HFFc6 (cell line): ENCODE measurements at regions not wholly inside any gene's neighbourhood (a gene's known extent, or its start where the extent isn't known, plus 50 kb on each side); places are given as distances from the start of the nearest gene placed in this dataset.

Experiments
- DNase-seq: peaks from one replicate; pipeline ENCODE4 v3.0.0-alpha.2; 2018
- H3K27ac Mint-ChIP-seq: 2 replicates; pipeline ENCODE4 v1.8.0; 2020; ENCODE audit warnings: mild to moderate bottlenecking, mixed read lengths
- H3K27me3 Mint-ChIP-seq: 2 replicates; pipeline ENCODE4 v1.8.0; 2021; ENCODE audit warnings: mild to moderate bottlenecking, moderate library complexity, mixed read lengths; ENCODE audit not compliant: insufficient read depth
- H3K36me3 Mint-ChIP-seq: 2 replicates; pipeline ENCODE4 v1.8.0; 2021; ENCODE audit warnings: low read depth, mixed read lengths
- H3K4me1 Mint-ChIP-seq: 2 replicates; pipeline ENCODE4 v1.8.0; 2020; ENCODE audit warnings: low read depth, mixed read lengths
- H3K4me3 Mint-ChIP-seq: 2 replicates; pipeline ENCODE4 v1.8.0; 2020; ENCODE audit warnings: mild to moderate bottlenecking, moderate library complexity, mixed read lengths
- H3K9me3 Mint-ChIP-seq: 2 replicates; pipeline ENCODE4 v1.8.0; 2020; ENCODE audit warnings: mild to moderate bottlenecking, mixed read lengths
- CTCF ChIP-seq: fragments of 200-600 bp; sonication (generic); IDR thresholded peaks from 2 replicates; pipeline ENCODE4 v1.5.0; 2021; ENCODE audit warnings: antibody characterized with exemption, mild to moderate bottlenecking

- peaks cover 26% of the 10 kb centered on the region for H3K9me3 Mint-ChIP-seq
- DNase-seq, result no peak
- no peak overlapping the region for H3K27ac Mint-ChIP-seq
- TF ChIP-seq CTCF, result no peak
- no peaks in the 10 kb centered on the region for H3K27me3 Mint-ChIP-seq
- no peak overlapping the region for H3K4me3 Mint-ChIP-seq
- H3K4me1 Mint-ChIP-seq, result peaks cover 13% of the 10 kb centered on the region
- peaks cover 14% of the 10 kb centered on the region for H3K36me3 Mint-ChIP-seq
Observed at GRCh38 chr10:109191823-109192222, 731.5 kb downstream of the XPNPEP1 start.

DNA sequence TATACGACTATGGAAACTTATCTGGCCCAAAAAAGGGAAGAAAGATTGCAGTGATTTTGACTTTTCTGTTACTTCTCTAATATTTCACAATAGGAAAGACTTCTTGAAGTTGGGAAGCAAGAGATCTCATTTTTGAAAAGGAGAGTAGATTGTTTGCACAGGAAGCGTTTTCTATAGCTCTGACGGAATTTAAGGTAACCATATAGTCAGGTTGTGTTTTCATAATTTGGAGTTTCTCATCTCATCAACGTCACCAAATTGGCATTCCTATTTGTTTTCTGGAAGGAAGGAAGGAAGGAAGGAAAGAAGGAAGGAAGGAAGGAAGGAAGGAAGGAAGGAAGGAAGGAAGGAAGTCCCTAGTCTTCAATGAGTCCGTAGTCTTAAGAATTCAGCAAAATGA is 732.0 kb downstream of the XPNPEP1 start:
- no peak for DNase-seq
- H3K9me3 Mint-ChIP-seq, result peaks cover 30% of the 10 kb centered on the region
- H3K36me3 Mint-ChIP-seq, result peaks cover 16% of the 10 kb centered on the region
- H3K4me3 Mint-ChIP-seq, result no peak overlapping the region
- no peaks in the 10 kb centered on the region; the same call in 1 of the 2 replicates for H3K27me3 Mint-ChIP-seq
- H3K4me1 Mint-ChIP-seq, result peaks cover 13% of the 10 kb centered on the region
- no peak for TF ChIP-seq CTCF
- no peak overlapping the region for H3K27ac Mint-ChIP-seq

- Mint-ChIP-seq H3K27me3 (no peaks in the 10 kb centered on the region; the same call in 1 of the 2 replicates), H3K4me3 (no peak overlapping the region), H3K27ac (0 out of 2 replicates have a peak overlapping the region, but pooled peaks have one; percentile 3), H3K36me3 (peaks cover 39% of the 10 kb centered on the region), H3K4me1 (peaks cover 25% of the 10 kb centered on the region), H3K9me3 (peaks cover 54% of the 10 kb centered on the region)
- TF ChIP-seq CTCF, result no peak
- peak; percentile 66 for DNase-seq
Observed at GRCh38 chr10:109187677-109188076, 735.6 kb downstream of the XPNPEP1 start.

DNA sequence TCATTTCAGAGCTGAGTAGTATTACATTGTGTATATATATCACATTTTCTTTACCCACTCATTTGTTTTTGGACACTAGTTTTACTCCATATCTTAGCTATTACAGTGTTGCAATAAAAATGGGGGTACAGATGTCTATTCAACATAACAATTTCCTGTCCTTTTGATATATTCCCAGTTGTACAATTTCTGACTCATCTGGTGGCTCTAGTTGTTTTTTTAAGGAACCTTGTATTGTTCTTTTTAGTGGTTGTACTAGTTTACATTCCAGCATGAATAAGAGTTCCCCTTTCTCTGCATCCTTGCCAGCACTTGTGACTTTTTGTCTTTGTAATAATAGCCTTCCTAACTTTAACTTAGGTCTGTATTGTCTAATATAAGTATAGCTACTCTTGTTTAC is 739.9 kb downstream of the XPNPEP1 start:
- peaks cover 41% of the 10 kb centered on the region for H3K9me3 Mint-ChIP-seq
- TF ChIP-seq CTCF, result no peak
- no peak overlapping the region for H3K27ac Mint-ChIP-seq
- no peak overlapping the region for H3K4me3 Mint-ChIP-seq
- no peaks in the 10 kb centered on the region; the same call in 1 of the 2 replicates for H3K27me3 Mint-ChIP-seq
- peaks cover 30% of the 10 kb centered on the region for H3K36me3 Mint-ChIP-seq
- peak; percentile 30 for DNase-seq
- H3K4me1 Mint-ChIP-seq, result peaks cover 42% of the 10 kb centered on the region

DNA sequence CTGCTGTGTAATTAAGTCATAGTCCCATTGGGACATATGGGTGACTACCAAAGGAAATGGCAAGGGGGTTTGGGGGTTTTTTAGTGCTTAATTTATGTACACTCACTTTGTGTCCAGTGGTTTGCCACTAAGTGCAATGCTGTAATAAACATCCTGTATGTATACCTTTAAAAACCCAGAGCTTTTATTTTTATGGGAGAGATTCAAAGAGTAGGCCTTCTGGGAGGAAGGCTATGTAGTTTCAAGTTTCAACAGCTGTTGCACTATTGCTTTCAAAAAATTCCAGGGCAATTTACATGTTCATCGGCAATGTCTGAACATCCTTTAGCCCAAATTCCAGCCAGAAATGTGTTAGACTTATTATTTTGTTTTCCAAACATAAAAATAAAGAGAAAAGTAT is 744.7 kb downstream of the XPNPEP1 start:
- Mint-ChIP-seq H3K27me3 (no peaks in the 10 kb centered on the region; the same call in none of the 2 replicates), H3K4me1 (peaks cover 38% of the 10 kb centered on the region), H3K27ac (no peak overlapping the region), H3K36me3 (peaks cover 9% of the 10 kb centered on the region; the same call in 1 of the 2 replicates), H3K9me3 (peaks cover 3% of the 10 kb centered on the region; the same call in 1 of the 2 replicates), H3K4me3 (no peak overlapping the region)
- no peak for DNase-seq
- TF ChIP-seq CTCF, result no peak

GRCh38 chr10:109174526-109174925 is 748.8 kb downstream of the XPNPEP1 start:
- Mint-ChIP-seq H3K4me1 (peaks cover 20% of the 10 kb centered on the region), H3K27ac (no peak overlapping the region)
- no peak for TF ChIP-seq CTCF

More at GRCh38 chr10:109174526-109174925, 748.8 kb downstream of the XPNPEP1 start:
- H3K27me3 Mint-ChIP-seq, result no peaks in the 10 kb centered on the region; the same call in 1 of the 2 replicates
- no peak overlapping the region for H3K4me3 Mint-ChIP-seq
- peaks cover 9% of the 10 kb centered on the region; the same call in 1 of the 2 replicates for H3K36me3 Mint-ChIP-seq
- DNase-seq, result no peak
- H3K9me3 Mint-ChIP-seq, result no peaks in the 10 kb centered on the region
